Adrenal gland (tissue), 9 donors: ENCODE measurements at regions not wholly inside any gene's neighbourhood (a gene's known extent, or its start where the extent isn't known, plus 50 kb on each side); places are given as distances from the start of the nearest gene placed in this dataset.

Experiments used
- DNase-seq, 7 donors: peaks; one replicate each; pipeline ENCODE4 v3.0.0-alpha.2; 2019 to 2020
- H3K27ac ChIP-seq, 5 donors: fragments of 200-600 bp; sonication (generic) in 4 of 5; 1 replicate in 3 of 5; 2 replicates in 2 of 5; pipeline versions ENCODE4 v1.5.1 to v1.8.0; 2016 to 2020; ENCODE audit warnings: mild to moderate bottlenecking in 1 of 5
- H3K27me3 ChIP-seq: fragments of 200-600 bp; 2 replicates; pipeline ENCODE4 v1.8.0; 2021
- H3K36me3 ChIP-seq, 2 donors: fragments of 200-600 bp; replicated peaks in 1 of 2; 1 replicate in 1 of 2; 2 replicates in 1 of 2; pipeline versions ENCODE4 v1.5.1 to v1.8.0; 2018 to 2022
- H3K4me1 ChIP-seq, 2 donors: fragments of 200-600 bp; replicated peaks in 1 of 2; 1 replicate in 1 of 2; 2 replicates in 1 of 2; pipeline versions ENCODE4 v1.5.1 to v1.8.0; 2018 to 2021
- H3K4me3 ChIP-seq, 4 donors: fragments of 200-600 bp; sonication (generic) in 3 of 4; one replicate each; pipeline ENCODE4 v1.5.1; 2016 to 2018
- H3K9me3 ChIP-seq, 3 donors: fragments of 200-600 bp; sonication (generic) in 1 of 3; replicated peaks in 1 of 3; 1 replicate in 2 of 3; 2 replicates in 1 of 3; pipeline versions ENCODE4 v1.5.1 to v1.8.0; 2016 to 2021
- CTCF ChIP-seq, 6 experiments: fragments of 450-650 bp in 4 of 6; fragments of 200-600 bp in 2 of 6; sonication (generic) in 1 of 6; IDR thresholded peaks; 1 replicate in 5 of 6; 2 replicates in 1 of 6; pipeline versions ENCODE4 v1.5.1 to v1.8.0; 2016 to 2021; ENCODE audit warnings: antibody characterized with exemption in 6 of 6, mild to moderate bottlenecking in 2 of 6, moderate library complexity in 1 of 6
- POLR2A ChIP-seq, 2 donors: fragments of 450-650 bp; IDR thresholded peaks; one replicate each; pipeline ENCODE4 v1.6.1; 2017; ENCODE audit warnings: antibody characterized with exemption in 2 of 2, mild to moderate bottlenecking in 2 of 2, moderate library complexity in 1 of 2
- WGBS, 4 donors: extraction: QIAGEN DNeasy Blood & Tissue Kit in 2 of 4; methylation state at CpG; one replicate each; pipeline versions ENCODE4 v1.1.5 to v1.1.7; 2013 to 2017; 5-methylcytosine and 5-hydroxymethylcytosine counted together
- intact Hi-C, 2 donors: fragments of 100-400 bp; cut with DNase I; formaldehyde crosslinking; loops; one replicate each; pipeline versions ENCODE4 v1.14.1 to v1.15.0; 2022 to 2023
- donor health status: healthy with polysubstance abuse.
- donor health status: Bipolar disorder and iron deficiency.
- donor health status: DM: yes; HTN: yes; CAD: no.
- donor health status: DM: no; HTN: no; CAD: no.
- donor health status: DM: no; HTN: no; CAD: no.

DNA sequence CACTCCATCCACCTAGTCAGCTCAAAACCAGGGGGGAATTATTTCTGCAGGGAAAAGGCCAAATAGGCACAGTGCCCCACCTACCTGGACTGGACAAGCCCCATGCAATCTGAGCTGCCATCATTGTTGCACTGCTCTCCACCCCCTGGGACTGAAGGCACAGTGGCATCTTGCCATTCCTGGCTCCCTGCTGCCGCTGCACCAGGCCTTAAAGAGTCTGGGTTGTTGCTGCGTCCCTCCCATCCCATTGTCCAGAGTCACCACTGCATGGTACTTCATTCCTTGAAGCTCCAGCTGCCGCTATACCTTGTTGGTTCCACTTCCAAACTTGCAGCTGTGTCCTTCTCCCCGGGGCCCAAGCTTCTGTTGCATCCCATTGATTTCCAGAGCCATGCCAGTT is 629.7 kb downstream of the STIM2 start:
- H3K27ac ChIP-seq, result no peak overlapping the region
- no peaks in the 10 kb centered on the region for H3K27me3 ChIP-seq
- H3K4me1 ChIP-seq, result no peaks in the 10 kb centered on the region
- TF ChIP-seq POLR2A (IDR thresholded peaks at IDR 0.05), result no peak
- TF ChIP-seq CTCF (IDR thresholded peaks at IDR 0.05), result no peak
- H3K9me3 ChIP-seq, result no peaks in the 10 kb centered on the region
- H3K36me3 ChIP-seq, result no peaks in the 10 kb centered on the region
- DNase-seq, result no peak
- intact Hi-C loops, result no loop called here
- no peak overlapping the region for H3K4me3 ChIP-seq
- WGBS, 4 donors, result 55 to 86% (median 83%) methylated on average over 2 to 4 of the region's 4 CpGs

DNA sequence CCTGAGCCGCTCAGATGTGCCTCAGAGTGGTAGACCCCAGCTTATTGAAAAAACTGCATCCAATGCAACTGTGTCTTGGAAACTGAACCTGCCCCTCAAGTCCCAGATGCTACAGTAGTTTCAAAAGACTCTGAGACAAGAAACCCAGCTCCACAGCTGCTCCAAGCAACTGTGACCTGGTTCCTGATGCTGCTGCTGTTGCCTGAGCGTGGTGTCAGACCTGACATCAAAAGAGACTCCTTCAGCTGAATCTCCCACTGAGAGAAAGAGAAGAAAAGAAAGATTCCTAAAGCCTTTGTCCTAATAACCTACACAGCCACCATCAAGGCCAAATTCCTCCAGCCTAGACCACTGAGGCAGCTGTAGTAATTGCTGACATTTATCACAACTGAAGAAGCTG is 630.1 kb downstream of the STIM2 start:
- TF ChIP-seq POLR2A (IDR thresholded peaks at IDR 0.05) (no peak), CTCF (IDR thresholded peaks at IDR 0.05) (no peak)
- intact Hi-C loops, result no loop called here
- no peaks in the 10 kb centered on the region for H3K36me3 ChIP-seq
- no peak for DNase-seq
- no peaks in the 10 kb centered on the region for H3K4me1 ChIP-seq
- no peaks in the 10 kb centered on the region for H3K27me3 ChIP-seq
- no peaks in the 10 kb centered on the region for H3K9me3 ChIP-seq
- WGBS, 4 donors, result 84 to 89% (median 85%) methylated on average over 2 of the region's 2 CpGs
- no peak overlapping the region for H3K27ac ChIP-seq
- H3K4me3 ChIP-seq, result no peak overlapping the region

GRCh38 chr4:27506401-27506800 is 645.8 kb downstream of the STIM2 start:
- Histone ChIP-seq H3K27ac (no peak overlapping the region), H3K27me3 (no peaks in the 10 kb centered on the region), H3K36me3 (no peaks in the 10 kb centered on the region), H3K9me3 (no peaks in the 10 kb centered on the region), H3K4me1 (no peaks in the 10 kb centered on the region), H3K4me3 (no peak overlapping the region)
- TF ChIP-seq CTCF (IDR thresholded peaks at IDR 0.05) (no peak), POLR2A (IDR thresholded peaks at IDR 0.05) (no peak)
- 71 to 86% (median 78%) methylated on average over 1 of the region's 1 CpG for WGBS, 4 donors
- no peak for DNase-seq
- intact Hi-C loops, result no loop called here

DNA sequence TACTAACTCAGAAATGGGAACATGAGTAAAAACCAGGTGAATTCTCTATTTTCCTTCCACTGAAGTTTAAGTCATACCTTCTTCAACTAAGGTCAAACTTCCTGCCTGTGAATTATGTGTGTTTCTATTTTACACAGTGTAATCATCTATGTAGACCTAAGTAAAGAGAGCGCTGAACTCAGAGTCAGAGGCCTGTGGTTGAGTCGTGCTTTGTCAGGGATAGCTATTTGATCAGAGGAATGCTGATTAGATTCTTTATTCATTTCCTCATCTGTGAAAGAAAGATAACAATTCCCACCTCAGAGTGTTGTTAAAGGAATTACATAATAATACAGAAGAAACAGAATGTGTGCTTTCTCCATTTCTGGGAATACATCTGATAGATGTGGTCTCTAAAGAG is 654.1 kb downstream of the STIM2 start:
- Histone ChIP-seq H3K4me3 (no peak overlapping the region), H3K4me1 (no peaks in the 10 kb centered on the region), H3K36me3 (no peaks in the 10 kb centered on the region), H3K27ac (no peak overlapping the region), H3K27me3 (no peaks in the 10 kb centered on the region), H3K9me3 (no peaks in the 10 kb centered on the region)
- TF ChIP-seq CTCF (IDR thresholded peaks at IDR 0.05), result no peak
- no peak for TF ChIP-seq POLR2A (IDR thresholded peaks at IDR 0.05)
- no peak for DNase-seq
- 53 to 73% (median 70%) methylated on average over 2 of the region's 2 CpGs for WGBS, 4 donors
- intact Hi-C loops, result no loop called here
